HEK293 (cell line): ENCODE measurements at regions not wholly inside any gene's neighbourhood (a gene's known extent, or its start where the extent isn't known, plus 50 kb on each side); places are given as distances from the start of the nearest gene placed in this dataset.

Experiments
- CTCF ChIA-PET: fragments of 350-600 bp; formaldehyde crosslinking; extraction: SDS; loops from one replicate; lab custom pipeline; 2021; ENCODE audit warnings: antibody characterized with exemption; lab: Yijun Ruan, JAX
- POLR2A ChIA-PET: fragments of 300-600 bp; formaldehyde crosslinking; extraction: SDS; loops from one replicate; lab custom pipeline; 2020; ENCODE audit warnings: antibody characterized with exemption, inconsistent platforms; lab: Yijun Ruan, JAX
- H3K27ac ChIP-seq: fragments of 200-500 bp; sonication (Bioruptor generic); 2 replicates; pipeline ENCODE4 v1.5.1; 2014; ENCODE audit warnings: low read depth, low read length, control low read depth, inconsistent platforms; ENCODE audit errors: extremely low read depth
- H3K36me3 ChIP-seq, 2 experiments: fragments of 200-500 bp in 1 of 2; sonication (Bioruptor generic) in 1 of 2; 1 replicate in 1 of 2; 2 replicates in 1 of 2; pipeline ENCODE4 v1.5.1; 2014 to 2017; ENCODE audit warnings: inconsistent platforms in 2 of 2, low read length in 2 of 2; ENCODE audit not compliant: control insufficient read depth in 2 of 2, insufficient read depth in 1 of 2
- H3K4me1 ChIP-seq: fragments of 200-500 bp; sonication (Bioruptor generic); 2 replicates; pipeline ENCODE4 v1.5.1; 2014; ENCODE audit warnings: mild to moderate bottlenecking, low read length, inconsistent platforms; ENCODE audit not compliant: control insufficient read depth, insufficient read depth
- H3K4me3 ChIP-seq: 2 replicates; pipeline ENCODE4 v1.5.1; 2011; ENCODE audit warnings: low read depth, mild to moderate bottlenecking, control low read depth, low read length, moderate library complexity
- H3K9me3 ChIP-seq: fragments of 200-500 bp; sonication (Bioruptor generic); 2 replicates; pipeline ENCODE4 v1.5.1; 2014; ENCODE audit warnings: low read depth, low read length, inconsistent platforms; ENCODE audit not compliant: control insufficient read depth, insufficient read depth
- FEZF1 ChIP-seq: fragments of 450-650 bp; formaldehyde crosslinking; IDR thresholded peaks from 2 replicates; pipeline ENCODE4 v1.5.1; 2016; ENCODE audit warnings: missing biosample characterization, missing genetic modification characterization
- GFI1B ChIP-seq: fragments of 450-650 bp; formaldehyde crosslinking; IDR thresholded peaks from 2 replicates; pipeline ENCODE4 v1.5.1; 2016; ENCODE audit warnings: missing biosample characterization, missing genetic modification characterization
- KLF1 ChIP-seq: fragments of 450-650 bp; formaldehyde crosslinking; IDR thresholded peaks from 2 replicates; pipeline ENCODE4 v1.5.1; 2016; ENCODE audit warnings: missing biosample characterization, missing genetic modification characterization
- MZF1 ChIP-seq: fragments of 450-650 bp; formaldehyde crosslinking; IDR thresholded peaks from 2 replicates; pipeline ENCODE4 v1.5.1; 2017; ENCODE audit warnings: missing biosample characterization, missing genetic modification characterization, borderline replicate concordance
- PRDM1 ChIP-seq: fragments of 450-650 bp; formaldehyde crosslinking; IDR thresholded peaks from 2 replicates; pipeline ENCODE4; 2016; ENCODE audit warnings: missing biosample characterization, missing genetic modification characterization
- TCF7L2 ChIP-seq: IDR thresholded peaks from 2 replicates; pipeline ENCODE4 v1.6.1; 2011; ENCODE audit warnings: low read depth, mild to moderate bottlenecking, inconsistent platforms, low read length, moderate library complexity, borderline replicate concordance
- ZBTB17 ChIP-seq: fragments of 450-650 bp; formaldehyde crosslinking; IDR thresholded peaks from 2 replicates; pipeline ENCODE4 v1.5.1; 2016; ENCODE audit warnings: missing biosample characterization, missing genetic modification characterization
- ZEB2 ChIP-seq: fragments of 450-650 bp; formaldehyde crosslinking; IDR thresholded peaks from 2 replicates; pipeline ENCODE4 v1.5.1; 2016; ENCODE audit warnings: missing biosample characterization, missing genetic modification characterization
- ZNF146 ChIP-seq: fragments of 450-650 bp; formaldehyde crosslinking; IDR thresholded peaks from 2 replicates; pipeline ENCODE4 v1.5.1; 2016; ENCODE audit warnings: missing biosample characterization, missing genetic modification characterization
- ZNF175 ChIP-seq: fragments of 450-650 bp; formaldehyde crosslinking; IDR thresholded peaks from 2 replicates; pipeline ENCODE4 v1.5.1; 2016; ENCODE audit warnings: missing biosample characterization, missing genetic modification characterization
- ZNF239 ChIP-seq: fragments of 450-650 bp; formaldehyde crosslinking; IDR thresholded peaks from 2 replicates; pipeline ENCODE4 v1.5.1; 2016; ENCODE audit warnings: missing biosample characterization, missing genetic modification characterization
- ZNF514 ChIP-seq: fragments of 450-650 bp; formaldehyde crosslinking; IDR thresholded peaks from 2 replicates; pipeline ENCODE4 v1.5.1; 2016; ENCODE audit warnings: missing biosample characterization, missing genetic modification characterization
- ZNF555 ChIP-seq: fragments of 450-650 bp; formaldehyde crosslinking; conservative IDR thresholded peaks from 2 replicates; pipeline ENCODE4 v1.5.1; 2017; ENCODE audit warnings: missing biosample characterization, mild to moderate bottlenecking, missing genetic modification characterization, inconsistent platforms
- ZNF624 ChIP-seq: fragments of 450-650 bp; formaldehyde crosslinking; IDR thresholded peaks from 2 replicates; pipeline ENCODE4 v1.5.1; 2017; ENCODE audit warnings: missing biosample characterization, missing genetic modification characterization
- ZNF658 ChIP-seq: fragments of 450-650 bp; formaldehyde crosslinking; IDR thresholded peaks from 2 replicates; pipeline ENCODE4; 2016; ENCODE audit warnings: missing biosample characterization, missing genetic modification characterization
- ZNF707 ChIP-seq: fragments of 450-650 bp; formaldehyde crosslinking; IDR thresholded peaks from 2 replicates; pipeline ENCODE4 v1.5.1; 2016; ENCODE audit warnings: missing biosample characterization, missing genetic modification characterization
- ZNF747 ChIP-seq: fragments of 450-650 bp; formaldehyde crosslinking; IDR thresholded peaks from 2 replicates; pipeline ENCODE4 v1.5.1; 2016; ENCODE audit warnings: missing biosample characterization, missing genetic modification characterization
- ZNF777 ChIP-seq: fragments of 450-650 bp; formaldehyde crosslinking; IDR thresholded peaks from 2 replicates; pipeline ENCODE4 v1.5.1; 2017; ENCODE audit warnings: missing biosample characterization, missing genetic modification characterization, borderline replicate concordance
- ZSCAN16 ChIP-seq: fragments of 450-650 bp; formaldehyde crosslinking; IDR thresholded peaks from 2 replicates; pipeline ENCODE4 v1.5.1; 2016; ENCODE audit warnings: missing biosample characterization, missing genetic modification characterization
- TF ChIP-seq, protein P1 (sequence below): fragments of 450-650 bp; formaldehyde crosslinking; IDR thresholded peaks from 2 replicates; pipeline ENCODE4 v1.5.1; 2016; ENCODE audit warnings: missing biosample characterization, missing genetic modification characterization
- TF ChIP-seq, protein P2 (sequence below): fragments of 450-650 bp; formaldehyde crosslinking; IDR thresholded peaks from 2 replicates; pipeline ENCODE4 v1.5.1; 2016; ENCODE audit warnings: missing biosample characterization, missing genetic modification characterization
- TF ChIP-seq, protein P3 (sequence below): fragments of 450-650 bp; formaldehyde crosslinking; IDR thresholded peaks from 2 replicates; pipeline ENCODE4 v1.5.1; 2016; ENCODE audit warnings: missing biosample characterization, missing genetic modification characterization, borderline replicate concordance

DNA sequence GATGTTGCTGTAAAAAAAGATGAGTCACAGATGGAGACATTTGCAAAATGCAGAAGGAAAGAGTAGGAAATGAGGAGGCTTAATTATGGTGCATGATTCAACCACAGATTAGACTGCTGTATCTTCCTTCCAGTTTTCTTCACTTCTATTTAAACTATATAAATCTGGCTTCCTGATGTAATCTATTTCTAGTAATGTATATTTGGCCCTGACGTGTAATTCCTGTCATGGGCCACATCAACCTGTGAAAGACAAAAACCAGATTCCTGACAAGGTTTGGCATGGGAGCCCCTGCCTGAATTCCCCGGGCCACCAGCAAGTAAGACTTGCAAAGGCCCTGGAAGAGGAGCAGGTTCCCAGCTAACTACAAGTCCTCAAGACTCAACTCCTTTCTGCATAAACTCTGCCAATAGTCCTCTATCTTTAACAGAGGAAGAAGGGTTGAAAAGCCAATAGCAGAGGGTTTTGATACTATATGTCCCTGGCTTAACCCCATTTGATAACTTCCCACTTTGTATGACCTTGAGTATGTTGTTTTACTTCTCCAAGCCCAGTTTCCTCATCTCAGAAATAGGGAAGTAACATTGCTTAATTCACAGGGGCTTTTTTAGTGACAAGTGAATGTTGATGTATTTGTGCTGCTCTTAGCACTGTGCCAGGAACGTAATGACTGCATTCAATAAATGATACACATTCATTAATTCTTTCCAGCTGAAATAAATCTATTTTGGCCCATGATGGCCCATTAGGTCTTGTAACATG lies 172.7 kb downstream of the SPRY2 start (continued):
- no peak for TF ChIP-seq MZF1 (tag by site-specific recombination)
- TF ChIP-seq ZNF146: no peak
- no peak for TF ChIP-seq TCF7L2
- no peak for TF ChIP-seq FEZF1 (tag by site-specific recombination)
- no peak for TF ChIP-seq ZNF175 (tag by site-specific recombination)
- TF ChIP-seq GFI1B (tag by site-specific recombination): no peak
- no peak for TF ChIP-seq KLF1 (tag by site-specific recombination)
- TF ChIP-seq ZSCAN16 (tag by site-specific recombination): no peak

GRCh38 chr13:80166352-80166751 lies 174.6 kb downstream of the SPRY2 start:
- CTCF ChIA-PET: interaction anchor here (0.6 kb wide), 1 partner anchor 398 kb away, joined by 3 read pairs; no protein-coding TSS in a partner anchor

DNA sequence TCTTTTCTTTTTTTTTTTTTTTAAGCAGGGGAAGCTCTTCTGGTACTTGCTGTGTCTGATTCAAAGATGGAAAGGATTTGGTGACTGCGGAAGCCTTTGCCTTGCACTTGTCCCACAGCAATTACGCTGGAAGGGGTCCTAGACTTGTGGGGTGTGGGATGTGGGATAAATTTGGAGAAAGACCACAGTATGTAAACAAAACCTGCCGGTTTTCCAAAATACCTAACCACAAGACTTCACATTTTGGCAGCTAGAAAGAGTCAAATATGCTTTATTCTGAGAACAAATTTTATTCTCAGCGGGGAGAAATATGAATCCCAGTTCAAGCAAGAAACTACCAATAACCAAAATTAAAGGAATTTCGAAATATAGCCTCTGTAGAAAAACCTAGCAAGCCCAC lies 176.5 kb downstream of the SPRY2 start:
- TF ChIP-seq ZNF624 (tag by site-specific recombination) (no peak), ZNF747 (tag by site-specific recombination) (no peak), ZNF707 (tag by site-specific recombination) (no peak), ZEB2 (tag by site-specific recombination) (no peak), ZNF777 (no peak), ZNF514 (tag by site-specific recombination) (no peak), ZNF658 (tag by site-specific recombination) (no peak), PRDM1 (tag by site-specific recombination) (no peak)
- TF ChIP-seq, protein P1, sequence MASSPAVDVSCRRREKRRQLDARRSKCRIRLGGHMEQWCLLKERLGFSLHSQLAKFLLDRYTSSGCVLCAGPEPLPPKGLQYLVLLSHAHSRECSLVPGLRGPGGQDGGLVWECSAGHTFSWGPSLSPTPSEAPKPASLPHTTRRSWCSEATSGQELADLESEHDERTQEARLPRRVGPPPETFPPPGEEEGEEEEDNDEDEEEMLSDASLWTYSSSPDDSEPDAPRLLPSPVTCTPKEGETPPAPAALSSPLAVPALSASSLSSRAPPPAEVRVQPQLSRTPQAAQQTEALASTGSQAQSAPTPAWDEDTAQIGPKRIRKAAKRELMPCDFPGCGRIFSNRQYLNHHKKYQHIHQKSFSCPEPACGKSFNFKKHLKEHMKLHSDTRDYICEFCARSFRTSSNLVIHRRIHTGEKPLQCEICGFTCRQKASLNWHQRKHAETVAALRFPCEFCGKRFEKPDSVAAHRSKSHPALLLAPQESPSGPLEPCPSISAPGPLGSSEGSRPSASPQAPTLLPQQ (tag by site-specific recombination): no peak
- TF ChIP-seq, protein P2, sequence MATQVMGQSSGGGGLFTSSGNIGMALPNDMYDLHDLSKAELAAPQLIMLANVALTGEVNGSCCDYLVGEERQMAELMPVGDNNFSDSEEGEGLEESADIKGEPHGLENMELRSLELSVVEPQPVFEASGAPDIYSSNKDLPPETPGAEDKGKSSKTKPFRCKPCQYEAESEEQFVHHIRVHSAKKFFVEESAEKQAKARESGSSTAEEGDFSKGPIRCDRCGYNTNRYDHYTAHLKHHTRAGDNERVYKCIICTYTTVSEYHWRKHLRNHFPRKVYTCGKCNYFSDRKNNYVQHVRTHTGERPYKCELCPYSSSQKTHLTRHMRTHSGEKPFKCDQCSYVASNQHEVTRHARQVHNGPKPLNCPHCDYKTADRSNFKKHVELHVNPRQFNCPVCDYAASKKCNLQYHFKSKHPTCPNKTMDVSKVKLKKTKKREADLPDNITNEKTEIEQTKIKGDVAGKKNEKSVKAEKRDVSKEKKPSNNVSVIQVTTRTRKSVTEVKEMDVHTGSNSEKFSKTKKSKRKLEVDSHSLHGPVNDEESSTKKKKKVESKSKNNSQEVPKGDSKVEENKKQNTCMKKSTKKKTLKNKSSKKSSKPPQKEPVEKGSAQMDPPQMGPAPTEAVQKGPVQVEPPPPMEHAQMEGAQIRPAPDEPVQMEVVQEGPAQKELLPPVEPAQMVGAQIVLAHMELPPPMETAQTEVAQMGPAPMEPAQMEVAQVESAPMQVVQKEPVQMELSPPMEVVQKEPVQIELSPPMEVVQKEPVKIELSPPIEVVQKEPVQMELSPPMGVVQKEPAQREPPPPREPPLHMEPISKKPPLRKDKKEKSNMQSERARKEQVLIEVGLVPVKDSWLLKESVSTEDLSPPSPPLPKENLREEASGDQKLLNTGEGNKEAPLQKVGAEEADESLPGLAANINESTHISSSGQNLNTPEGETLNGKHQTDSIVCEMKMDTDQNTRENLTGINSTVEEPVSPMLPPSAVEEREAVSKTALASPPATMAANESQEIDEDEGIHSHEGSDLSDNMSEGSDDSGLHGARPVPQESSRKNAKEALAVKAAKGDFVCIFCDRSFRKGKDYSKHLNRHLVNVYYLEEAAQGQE (tag by site-specific recombination): no peak
- Histone ChIP-seq H3K4me1 (no peaks in the 10 kb centered on the region), H3K36me3 (no peaks in the 10 kb centered on the region), H3K9me3 (no peaks in the 10 kb centered on the region), H3K27ac (no peak overlapping the region), H3K4me3 (no peak overlapping the region)
- ChIA-PET POLR2A (no interaction called here), CTCF (interaction anchor here (0.9 kb wide), 1 partner anchor 179 kb away, joined by 4 read pairs; no protein-coding TSS in a partner anchor)

More at GRCh38 chr13:80166352-80166751, 174.6 kb downstream of the SPRY2 start:
- Histone ChIP-seq H3K4me3 (no peak overlapping the region), H3K36me3 (no peaks in the 10 kb centered on the region), H3K27ac (no peak overlapping the region), H3K9me3 (no peaks in the 10 kb centered on the region), H3K4me1 (no peaks in the 10 kb centered on the region)
- POLR2A ChIA-PET: no interaction called here
- TF ChIP-seq ZNF239 (no peak), ZBTB17 (tag by site-specific recombination) (peak; percentile 79), ZSCAN16 (tag by site-specific recombination) (no peak), ZNF555 (0 out of 2 replicates have a peak, but pooled peaks have one; percentile 0)
- TF ChIP-seq, protein P3, sequence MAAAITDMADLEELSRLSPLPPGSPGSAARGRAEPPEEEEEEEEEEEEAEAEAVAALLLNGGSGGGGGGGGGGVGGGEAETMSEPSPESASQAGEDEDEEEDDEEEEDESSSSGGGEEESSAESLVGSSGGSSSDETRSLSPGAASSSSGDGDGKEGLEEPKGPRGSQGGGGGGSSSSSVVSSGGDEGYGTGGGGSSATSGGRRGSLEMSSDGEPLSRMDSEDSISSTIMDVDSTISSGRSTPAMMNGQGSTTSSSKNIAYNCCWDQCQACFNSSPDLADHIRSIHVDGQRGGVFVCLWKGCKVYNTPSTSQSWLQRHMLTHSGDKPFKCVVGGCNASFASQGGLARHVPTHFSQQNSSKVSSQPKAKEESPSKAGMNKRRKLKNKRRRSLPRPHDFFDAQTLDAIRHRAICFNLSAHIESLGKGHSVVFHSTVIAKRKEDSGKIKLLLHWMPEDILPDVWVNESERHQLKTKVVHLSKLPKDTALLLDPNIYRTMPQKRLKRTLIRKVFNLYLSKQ (tag by site-specific recombination): no peak
- TF ChIP-seq, all 188 proteins: peak for 2
